ENCODE measurements at regions not wholly inside any gene's neighbourhood (a gene's known extent, or its start where the extent isn't known, plus 50 kb on each side); places are given as distances from the start of the nearest gene placed in this dataset.

DNA sequence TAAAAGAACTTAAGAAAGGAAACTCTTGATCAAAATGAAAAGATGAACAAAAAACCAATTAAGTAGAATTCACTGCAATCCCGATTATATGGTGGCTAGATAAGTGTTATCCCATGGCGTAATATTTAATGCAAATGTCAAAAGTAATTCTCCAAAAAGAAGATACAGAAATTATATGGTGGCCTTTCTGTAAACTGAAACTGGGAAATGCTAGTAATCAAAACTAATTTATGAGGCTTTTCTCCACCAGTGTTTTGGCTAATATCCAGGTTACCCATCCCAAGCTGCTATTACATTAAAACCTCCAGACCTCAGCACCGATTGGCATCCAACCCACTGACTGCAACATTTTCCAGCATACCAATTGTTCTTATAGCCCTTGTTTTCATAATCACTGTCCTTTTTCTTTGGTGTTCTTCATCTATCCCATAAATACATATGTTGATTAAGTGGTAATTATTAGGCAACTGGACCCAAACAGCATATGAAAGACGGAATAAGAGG lies 77.2 kb upstream of the TNRC6A start:
- no peak for TF ChIP-seq POLR2A (IDR thresholded peaks at IDR 0.05; ENCODE audit: low read length)
- no peak for TF ChIP-seq GATA1 (IDR thresholded peaks at IDR 0.05; ENCODE audit: low read depth, low read length)
